GM12891 (cell line): ENCODE measurements at regions not wholly inside any gene's neighbourhood (a gene's known extent, or its start where the extent isn't known, plus 50 kb on each side); places are given as distances from the start of the nearest gene placed in this dataset.

ENCODE experiments used
- POLR2A ChIP-seq: IDR thresholded peaks from 2 replicates; pipeline ENCODE4 v1.6.1; 2011; ENCODE audit warnings: low read depth, low read length, control low read depth
- POLR2AphosphoS5 ChIP-seq: IDR thresholded peaks from 2 replicates; pipeline ENCODE4 v1.6.1; 2011; ENCODE audit warnings: low read depth, low read length, control low read depth
- POU2F2 ChIP-seq: IDR thresholded peaks from 2 replicates; pipeline ENCODE4 v1.6.1; 2011; ENCODE audit warnings: low read depth, mild to moderate bottlenecking, control low read depth, low read length, moderate library complexity
- TAF1 ChIP-seq: IDR thresholded peaks from 2 replicates; pipeline ENCODE4 v1.6.1; 2011; ENCODE audit warnings: low read depth, low read length, control low read depth

GRCh38 chr14:87264796-87265195 is 728.2 kb downstream of the GALC start:
- TF ChIP-seq POLR2AphosphoS5 (no peak), POLR2A (no peak), TAF1 (no peak), POU2F2 (no peak)
